SW480 (cell line): ENCODE measurements at regions not wholly inside any gene's neighbourhood (a gene's known extent, or its start where the extent isn't known, plus 50 kb on each side); places are given as distances from the start of the nearest gene placed in this dataset.

Experiments
- DNase-seq: peaks from one replicate; pipeline ENCODE4 v3.0.0-alpha.2; 2016; ENCODE audit warnings: low spot score

- DNase-seq: no peak
These were observed 1161.4 kb downstream of the FSTL5 start for GRCh38 chr4:161002386-161002785.

GRCh38 chr4:161003418-161004057 lies 1160.3 kb downstream of the FSTL5 start:
- no peak for DNase-seq

- DNase-seq: no peak
These were observed 1158.1 kb downstream of the FSTL5 start for GRCh38 chr4:161005746-161006145.

- DNase-seq: no peak
These were observed 1155.3 kb downstream of the FSTL5 start for GRCh38 chr4:161008527-161008926.

- no peak for DNase-seq
These were observed 1153.6 kb downstream of the FSTL5 start for GRCh38 chr4:161010227-161010626.
